ENCODE measurements at regions not wholly inside any gene's neighbourhood (a gene's known extent, or its start where the extent isn't known, plus 50 kb on each side); places are given as distances from the start of the nearest gene placed in this dataset.

- no peak for TF ChIP-seq CHD4 (IDR thresholded peaks at IDR 0.05)
- no peak for TF ChIP-seq JUNB (IDR thresholded peaks at IDR 0.05)
These were observed 84.3 kb upstream of the MEI4 start for GRCh38 chr6:77568570-77568969.

Data from GM12878 (cell line).